Liver (tissue), 8 donors: ENCODE measurements at regions not wholly inside any gene's neighbourhood (a gene's known extent, or its start where the extent isn't known, plus 50 kb on each side); places are given as distances from the start of the nearest gene placed in this dataset.

Experiments used
- DNase-seq: peaks from one replicate; pipeline ENCODE4 v3.0.0-alpha.2; 2017; ENCODE audit warnings: low spot score
- H3K27ac ChIP-seq, 2 donors: one replicate each; pipeline ENCODE4 v1.7.0; 2013; ENCODE audit warnings: inconsistent platforms in 2 of 2, low read length in 2 of 2, control low read depth in 1 of 2, low read depth in 1 of 2, mild to moderate bottlenecking in 1 of 2
- H3K27me3 ChIP-seq, 4 donors: one replicate each; pipeline versions ENCODE4 v1.6.1 to v1.7.0; 2013; ENCODE audit warnings: low read length in 3 of 4, inconsistent platforms in 1 of 4, mild to moderate bottlenecking in 1 of 4, moderate library complexity in 1 of 4; ENCODE audit not compliant: control insufficient read depth in 4 of 4, insufficient read depth in 4 of 4
- H3K36me3 ChIP-seq, 4 donors: one replicate each; pipeline versions ENCODE4 v1.6.1 to v1.7.0; 2013; ENCODE audit warnings: low read length in 3 of 4, mild to moderate bottlenecking in 3 of 4, low read depth in 1 of 4, moderate library complexity in 1 of 4; ENCODE audit not compliant: control insufficient read depth in 4 of 4, insufficient read depth in 3 of 4
- H3K4me1 ChIP-seq, 4 donors: one replicate each; pipeline versions ENCODE4 v1.6.1 to v1.7.0; 2013; ENCODE audit warnings: low read length in 3 of 4, mild to moderate bottlenecking in 3 of 4, moderate library complexity in 1 of 4; ENCODE audit not compliant: control insufficient read depth in 4 of 4, insufficient read depth in 4 of 4
- H3K4me3 ChIP-seq, 3 donors: one replicate each; pipeline versions ENCODE4 v1.6.1 to v1.7.0; 2013; ENCODE audit warnings: low read length in 3 of 3, control low read depth in 1 of 3, low read depth in 1 of 3, mild to moderate bottlenecking in 1 of 3
- H3K9ac ChIP-seq, 2 donors: one replicate each; pipeline ENCODE4 v1.7.0; 2013; ENCODE audit warnings: low read length in 2 of 2, mild to moderate bottlenecking in 2 of 2, moderate library complexity in 2 of 2, control low read depth in 1 of 2, low read depth in 1 of 2
- H3K9me3 ChIP-seq, 4 donors: one replicate each; pipeline versions ENCODE4 v1.6.1 to v1.7.0; 2013; ENCODE audit warnings: low read length in 3 of 4; ENCODE audit not compliant: control insufficient read depth in 4 of 4
- EGR1 ChIP-seq, 2 donors: IDR thresholded peaks; 2 replicates each; pipeline ENCODE4 v1.6.1; 2016 to 2018; ENCODE audit warnings: antibody characterized with exemption in 2 of 2, low read depth in 2 of 2
- FOXA1 ChIP-seq: IDR thresholded peaks from 2 replicates; pipeline ENCODE4 v1.6.1; 2016; ENCODE audit warnings: antibody characterized with exemption
- FOXA2 ChIP-seq: IDR thresholded peaks from 2 replicates; pipeline ENCODE4 v1.6.1; 2016; ENCODE audit warnings: antibody characterized with exemption
- GABPA ChIP-seq, 2 donors: IDR thresholded peaks in 1 of 2; conservative IDR thresholded peaks in 1 of 2; 2 replicates each; pipeline ENCODE4 v1.6.1; 2016; ENCODE audit warnings: antibody characterized with exemption in 2 of 2, mild to moderate bottlenecking in 1 of 2, moderate library complexity in 1 of 2
- HNF4A ChIP-seq, 2 donors: conservative IDR thresholded peaks; 2 replicates each; pipeline ENCODE4 v1.6.1; 2016; ENCODE audit warnings: antibody characterized with exemption in 2 of 2, mild to moderate bottlenecking in 2 of 2
- HNF4G ChIP-seq: IDR thresholded peaks from 2 replicates; pipeline ENCODE4 v1.6.1; 2016; ENCODE audit warnings: antibody characterized with exemption
- JUND ChIP-seq, 2 donors: IDR thresholded peaks; 2 replicates each; pipeline ENCODE4 v1.6.1; 2016; ENCODE audit warnings: antibody characterized with exemption in 2 of 2
- NR2F2 ChIP-seq: IDR thresholded peaks from 2 replicates; pipeline ENCODE4 v1.6.1; 2016; ENCODE audit warnings: antibody characterized with exemption
- RAD21 ChIP-seq, 2 donors: IDR thresholded peaks; 2 replicates each; pipeline ENCODE4 v1.6.1; 2016; ENCODE audit warnings: antibody characterized with exemption in 2 of 2, mild to moderate bottlenecking in 2 of 2
- RXRA ChIP-seq, 2 donors: IDR thresholded peaks; 2 replicates each; pipeline ENCODE4 v1.6.1; 2017 to 2018; ENCODE audit warnings: antibody characterized with exemption in 2 of 2, mild to moderate bottlenecking in 1 of 2
- SP1 ChIP-seq: IDR thresholded peaks from 2 replicates; pipeline ENCODE4 v1.6.1; 2018; ENCODE audit warnings: antibody characterized with exemption, mild to moderate bottlenecking
- TAF1 ChIP-seq: conservative IDR thresholded peaks from 2 replicates; pipeline ENCODE4 v1.6.1; 2016; ENCODE audit warnings: antibody characterized with exemption, mild to moderate bottlenecking
- YY1 ChIP-seq: IDR thresholded peaks from 2 replicates; pipeline ENCODE4 v1.6.1; 2016; ENCODE audit warnings: antibody characterized with exemption, mild to moderate bottlenecking
- WGBS: extraction: QIAGEN DNeasy Blood & Tissue Kit; methylation state at CpG from one replicate; pipeline ENCODE4 v1.1.7; 2013; 5-methylcytosine and 5-hydroxymethylcytosine counted together
- TF ChIP-seq, protein P1 (sequence below): IDR thresholded peaks from 2 replicates; pipeline ENCODE4 v1.6.1; 2016; ENCODE audit warnings: antibody characterized with exemption
- TF ChIP-seq, protein P2 (sequence below): IDR thresholded peaks from 2 replicates; pipeline ENCODE4 v1.6.1; 2016; ENCODE audit warnings: antibody characterized with exemption, mild to moderate bottlenecking
- TF ChIP-seq, protein P3 (sequence below): fragments of 150-350 bp; IDR thresholded peaks from 2 replicates; pipeline ENCODE4 v1.5.1; 2017; ENCODE audit warnings: improper control_type of control experiment, low read depth, low read length; ENCODE audit not compliant: missing input control
- TF ChIP-seq, protein P4 (sequence below): IDR thresholded peaks from 2 replicates; pipeline ENCODE4 v1.6.1; 2016; ENCODE audit warnings: antibody characterized with exemption
- TF ChIP-seq, protein P5 (sequence below): IDR thresholded peaks from 2 replicates; pipeline ENCODE4 v1.6.1; 2016; ENCODE audit warnings: antibody characterized with exemption
- donor health status: healthy.
- donor health status: healthy.
- donor health status: healthy.
- donor health status: healthy.
- donor health status: healthy.

DNA sequence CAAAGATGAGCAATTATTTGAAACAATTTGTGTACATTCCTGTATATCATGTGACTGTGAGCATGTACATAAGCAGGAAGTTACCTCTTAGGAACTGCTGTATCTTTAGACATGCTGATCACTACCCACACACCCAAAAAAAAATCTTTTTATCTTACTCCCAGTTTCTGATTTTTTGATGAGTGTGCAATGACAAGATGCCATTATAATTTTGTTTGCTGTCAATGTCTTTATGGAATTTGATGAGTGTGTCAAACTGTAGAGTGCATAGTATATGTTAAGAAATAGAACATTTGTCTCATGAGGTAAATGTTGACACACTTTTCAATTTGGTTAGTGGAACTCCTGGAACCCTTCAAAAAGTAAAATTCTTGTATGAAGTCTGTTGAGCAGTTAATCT lies 84.0 kb upstream of the TMEFF2 start:
- Histone ChIP-seq H3K4me3 (no peak overlapping the region), H3K9me3 (no peaks in the 10 kb centered on the region), H3K4me1 (no peaks in the 10 kb centered on the region), H3K9ac (no peak overlapping the region), H3K27ac (no peak overlapping the region), H3K36me3 (no peaks in the 10 kb centered on the region), H3K27me3 (no peaks in the 10 kb centered on the region)
- TF ChIP-seq RAD21 (IDR thresholded peaks at IDR 0.05): no peak
- TF ChIP-seq EGR1 (IDR thresholded peaks at IDR 0.05; ENCODE audit: low read depth in 2 of 2): no peak
- TF ChIP-seq, protein P1, sequence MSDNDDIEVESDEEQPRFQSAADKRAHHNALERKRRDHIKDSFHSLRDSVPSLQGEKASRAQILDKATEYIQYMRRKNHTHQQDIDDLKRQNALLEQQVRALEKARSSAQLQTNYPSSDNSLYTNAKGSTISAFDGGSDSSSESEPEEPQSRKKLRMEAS: no peak
- TF ChIP-seq TAF1: no peak
- TF ChIP-seq NR2F2: no peak
- no peak for TF ChIP-seq HNF4G
- no peak for TF ChIP-seq HNF4A (conservative IDR thresholded peaks at IDR 0.05)
- TF ChIP-seq FOXA2: no peak
- no peak for TF ChIP-seq FOXA1
- no peak for TF ChIP-seq SP1
- TF ChIP-seq, protein P2, sequence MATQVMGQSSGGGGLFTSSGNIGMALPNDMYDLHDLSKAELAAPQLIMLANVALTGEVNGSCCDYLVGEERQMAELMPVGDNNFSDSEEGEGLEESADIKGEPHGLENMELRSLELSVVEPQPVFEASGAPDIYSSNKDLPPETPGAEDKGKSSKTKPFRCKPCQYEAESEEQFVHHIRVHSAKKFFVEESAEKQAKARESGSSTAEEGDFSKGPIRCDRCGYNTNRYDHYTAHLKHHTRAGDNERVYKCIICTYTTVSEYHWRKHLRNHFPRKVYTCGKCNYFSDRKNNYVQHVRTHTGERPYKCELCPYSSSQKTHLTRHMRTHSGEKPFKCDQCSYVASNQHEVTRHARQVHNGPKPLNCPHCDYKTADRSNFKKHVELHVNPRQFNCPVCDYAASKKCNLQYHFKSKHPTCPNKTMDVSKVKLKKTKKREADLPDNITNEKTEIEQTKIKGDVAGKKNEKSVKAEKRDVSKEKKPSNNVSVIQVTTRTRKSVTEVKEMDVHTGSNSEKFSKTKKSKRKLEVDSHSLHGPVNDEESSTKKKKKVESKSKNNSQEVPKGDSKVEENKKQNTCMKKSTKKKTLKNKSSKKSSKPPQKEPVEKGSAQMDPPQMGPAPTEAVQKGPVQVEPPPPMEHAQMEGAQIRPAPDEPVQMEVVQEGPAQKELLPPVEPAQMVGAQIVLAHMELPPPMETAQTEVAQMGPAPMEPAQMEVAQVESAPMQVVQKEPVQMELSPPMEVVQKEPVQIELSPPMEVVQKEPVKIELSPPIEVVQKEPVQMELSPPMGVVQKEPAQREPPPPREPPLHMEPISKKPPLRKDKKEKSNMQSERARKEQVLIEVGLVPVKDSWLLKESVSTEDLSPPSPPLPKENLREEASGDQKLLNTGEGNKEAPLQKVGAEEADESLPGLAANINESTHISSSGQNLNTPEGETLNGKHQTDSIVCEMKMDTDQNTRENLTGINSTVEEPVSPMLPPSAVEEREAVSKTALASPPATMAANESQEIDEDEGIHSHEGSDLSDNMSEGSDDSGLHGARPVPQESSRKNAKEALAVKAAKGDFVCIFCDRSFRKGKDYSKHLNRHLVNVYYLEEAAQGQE: no peak
- no peak for DNase-seq

DNA sequence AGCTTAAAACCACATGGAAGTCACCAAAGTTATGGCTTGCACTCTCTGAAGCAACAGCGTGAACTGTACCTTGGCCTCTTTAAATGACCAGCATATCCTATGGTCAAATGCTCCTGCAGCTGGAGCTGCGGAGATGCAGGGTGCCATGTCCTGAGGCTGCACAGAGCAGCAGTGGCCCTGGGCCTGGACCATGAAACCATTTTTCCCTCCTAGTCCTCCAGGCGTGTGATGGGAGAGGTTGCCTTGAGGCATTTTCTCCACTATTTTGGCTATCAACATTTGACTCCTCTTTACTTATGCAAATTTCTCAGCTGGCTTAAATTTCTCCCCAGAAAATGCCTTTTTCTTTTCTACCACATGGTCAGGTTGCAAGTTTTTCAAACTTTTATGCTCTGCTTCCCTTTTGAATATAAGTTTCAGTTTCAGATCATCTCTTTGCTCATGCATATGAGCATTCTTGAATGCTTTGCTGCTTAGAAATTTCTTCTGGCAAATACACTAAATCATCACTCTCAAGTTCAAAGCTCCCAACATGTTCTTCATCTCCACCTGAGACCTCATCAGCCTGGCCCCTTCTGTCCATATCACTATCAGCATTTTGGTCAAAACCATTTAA lies 82.9 kb upstream of the TMEFF2 start:
- no peaks in the 10 kb centered on the region for H3K4me1 ChIP-seq
- no peaks in the 10 kb centered on the region for H3K9me3 ChIP-seq
- H3K9ac ChIP-seq: no peak overlapping the region
- H3K36me3 ChIP-seq: no peaks in the 10 kb centered on the region
- no peaks in the 10 kb centered on the region for H3K27me3 ChIP-seq
- H3K27ac ChIP-seq: no peak overlapping the region
- H3K4me3 ChIP-seq: no peak overlapping the region
- TF ChIP-seq FOXA2 (no peak), JUND (IDR thresholded peaks at IDR 0.05) (no peak), EGR1 (IDR thresholded peaks at IDR 0.05; ENCODE audit: low read depth in 2 of 2) (no peak), NR2F2 (no peak), TAF1 (no peak), SP1 (no peak), RXRA (IDR thresholded peaks at IDR 0.05) (no peak), YY1 (no peak), HNF4A (conservative IDR thresholded peaks at IDR 0.05) (no peak), RAD21 (IDR thresholded peaks at IDR 0.05) (no peak), GABPA (IDR thresholded peaks at IDR 0.05 in 1 of 2, conservative IDR thresholded peaks at IDR 0.05 in 1 of 2) (no peak), HNF4G (no peak)
- TF ChIP-seq, protein P3, sequence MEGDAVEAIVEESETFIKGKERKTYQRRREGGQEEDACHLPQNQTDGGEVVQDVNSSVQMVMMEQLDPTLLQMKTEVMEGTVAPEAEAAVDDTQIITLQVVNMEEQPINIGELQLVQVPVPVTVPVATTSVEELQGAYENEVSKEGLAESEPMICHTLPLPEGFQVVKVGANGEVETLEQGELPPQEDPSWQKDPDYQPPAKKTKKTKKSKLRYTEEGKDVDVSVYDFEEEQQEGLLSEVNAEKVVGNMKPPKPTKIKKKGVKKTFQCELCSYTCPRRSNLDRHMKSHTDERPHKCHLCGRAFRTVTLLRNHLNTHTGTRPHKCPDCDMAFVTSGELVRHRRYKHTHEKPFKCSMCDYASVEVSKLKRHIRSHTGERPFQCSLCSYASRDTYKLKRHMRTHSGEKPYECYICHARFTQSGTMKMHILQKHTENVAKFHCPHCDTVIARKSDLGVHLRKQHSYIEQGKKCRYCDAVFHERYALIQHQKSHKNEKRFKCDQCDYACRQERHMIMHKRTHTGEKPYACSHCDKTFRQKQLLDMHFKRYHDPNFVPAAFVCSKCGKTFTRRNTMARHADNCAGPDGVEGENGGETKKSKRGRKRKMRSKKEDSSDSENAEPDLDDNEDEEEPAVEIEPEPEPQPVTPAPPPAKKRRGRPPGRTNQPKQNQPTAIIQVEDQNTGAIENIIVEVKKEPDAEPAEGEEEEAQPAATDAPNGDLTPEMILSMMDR: no peak
- TF ChIP-seq, protein P1: no peak
- TF ChIP-seq, protein P4, sequence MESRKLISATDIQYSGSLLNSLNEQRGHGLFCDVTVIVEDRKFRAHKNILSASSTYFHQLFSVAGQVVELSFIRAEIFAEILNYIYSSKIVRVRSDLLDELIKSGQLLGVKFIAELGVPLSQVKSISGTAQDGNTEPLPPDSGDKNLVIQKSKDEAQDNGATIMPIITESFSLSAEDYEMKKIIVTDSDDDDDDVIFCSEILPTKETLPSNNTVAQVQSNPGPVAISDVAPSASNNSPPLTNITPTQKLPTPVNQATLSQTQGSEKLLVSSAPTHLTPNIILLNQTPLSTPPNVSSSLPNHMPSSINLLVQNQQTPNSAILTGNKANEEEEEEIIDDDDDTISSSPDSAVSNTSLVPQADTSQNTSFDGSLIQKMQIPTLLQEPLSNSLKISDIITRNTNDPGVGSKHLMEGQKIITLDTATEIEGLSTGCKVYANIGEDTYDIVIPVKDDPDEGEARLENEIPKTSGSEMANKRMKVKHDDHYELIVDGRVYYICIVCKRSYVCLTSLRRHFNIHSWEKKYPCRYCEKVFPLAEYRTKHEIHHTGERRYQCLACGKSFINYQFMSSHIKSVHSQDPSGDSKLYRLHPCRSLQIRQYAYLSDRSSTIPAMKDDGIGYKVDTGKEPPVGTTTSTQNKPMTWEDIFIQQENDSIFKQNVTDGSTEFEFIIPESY: no peak
- TF ChIP-seq, protein P5, sequence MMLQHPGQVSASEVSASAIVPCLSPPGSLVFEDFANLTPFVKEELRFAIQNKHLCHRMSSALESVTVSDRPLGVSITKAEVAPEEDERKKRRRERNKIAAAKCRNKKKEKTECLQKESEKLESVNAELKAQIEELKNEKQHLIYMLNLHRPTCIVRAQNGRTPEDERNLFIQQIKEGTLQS: no peak
- TF ChIP-seq, protein P2: no peak
- WGBS: 90% methylated on average over 3 of the region's 3 CpGs
- no peak for DNase-seq
